ENCODE measurements at regions not wholly inside any gene's neighbourhood (a gene's known extent, or its start where the extent isn't known, plus 50 kb on each side); places are given as distances from the start of the nearest gene placed in this dataset.
"Not testable (repeated sequence)": the region's sequence is repeated elsewhere in the genome, so short reads cannot be mapped to it uniquely, and the experiment has no call there.

GRCh38 chr11:81869351-81870065 is 864.2 kb downstream of the FAM181B start:
- DNase-seq: peak; percentile 80 to 82

GRCh38 chr11:81866896-81867295 is 866.8 kb downstream of the FAM181B start:
- DNase-seq: no peak

GRCh38 chr11:81857386-81857785 is 876.3 kb downstream of the FAM181B start:
- no peak for DNase-seq

- DNase-seq: no peak
Measured at GRCh38 chr11:81853791-81854190, 879.9 kb downstream of the FAM181B start.

GRCh38 chr11:81852896-81853295 is 880.8 kb downstream of the FAM181B start:
- no peak for DNase-seq

GRCh38 chr11:81840380-81840779 is 893.3 kb downstream of the FAM181B start:
- DNase-seq: no peak

- no peak for DNase-seq
Measured at GRCh38 chr11:81839976-81840375, 893.7 kb downstream of the FAM181B start.

GRCh38 chr11:81839016-81839415 is 894.6 kb downstream of the FAM181B start:
- no peak for DNase-seq

GRCh38 chr11:81829976-81830375 is 903.7 kb downstream of the FAM181B start:
- no peak for DNase-seq

- DNase-seq: no peak
Measured at GRCh38 chr11:81825346-81825745, 908.3 kb downstream of the FAM181B start.

- no peak for DNase-seq
Measured at GRCh38 chr11:81819462-81819861, 914.2 kb downstream of the FAM181B start.

GRCh38 chr11:81804858-81805257 is 928.8 kb downstream of the FAM181B start:
- no peak for DNase-seq

- DNase-seq: no peak
Measured at GRCh38 chr11:81802591-81802990, 931.1 kb downstream of the FAM181B start.

GRCh38 chr11:81792416-81792815 is 941.2 kb downstream of the FAM181B start:
- no peak for DNase-seq

GRCh38 chr11:81787584-81788049 is 946.0 kb downstream of the FAM181B start:
- DNase-seq: no peak

GRCh38 chr11:81772166-81772565 is 961.5 kb downstream of the FAM181B start:
- DNase-seq: no peak

GRCh38 chr11:81769906-81770305 is 963.8 kb downstream of the FAM181B start:
- not testable (repeated sequence) for DNase-seq

- no peak for DNase-seq
Measured at GRCh38 chr11:81756864-81757595, 976.6 kb downstream of the FAM181B start.

- no peak for DNase-seq
Measured at GRCh38 chr11:81749245-81749644, 984.4 kb downstream of the FAM181B start.

- no peak for DNase-seq
Measured at GRCh38 chr11:81744336-81745116, 989.1 kb downstream of the FAM181B start.

- no peak for DNase-seq
Measured at GRCh38 chr11:81725701-81726100, 1008.0 kb downstream of the FAM181B start.

GRCh38 chr11:81717695-81718094 is 1016.0 kb downstream of the FAM181B start:
- DNase-seq: no peak

- DNase-seq: no peak
Measured at GRCh38 chr11:81707881-81708280, 1025.8 kb downstream of the FAM181B start.

- DNase-seq: no peak
Measured at GRCh38 chr11:81705283-81705682, 1028.4 kb downstream of the FAM181B start.
